GM12878 (cell line): ENCODE measurements at regions not wholly inside any gene's neighbourhood (a gene's known extent, or its start where the extent isn't known, plus 50 kb on each side); places are given as distances from the start of the nearest gene placed in this dataset.

Experiments
- ATAC-seq: fragments of 200-7000 bp; cut with Tn5 transposase; 3 replicates; pipeline ENCODE4 v1.9.1; 2020; ENCODE audit warnings: mild to moderate bottlenecking, moderate library complexity
- BruUV-seq: library from RNA; stranded (reverse); fragments of 400-500 nt; replicated peaks from 2 replicates; lab custom pipeline; 2021; lab: Mats Ljungman, UMichigan
- CTCF ChIA-PET: fragments of 300-600 bp; sonication (Branson Sonifier 250); formaldehyde crosslinking; extraction: SDS; loops from one replicate; lab custom pipeline; 2021; ENCODE audit warnings: inconsistent platforms; lab: Yijun Ruan, JAX
- POLR2A ChIA-PET: fragments of 350-600 bp; formaldehyde crosslinking; extraction: SDS; loops from one replicate; lab custom pipeline; 2021; ENCODE audit warnings: inconsistent platforms; lab: Charles Lee
- RAD21 ChIA-PET: fragments of 300-600 bp; sonication (Branson Sonifier 250); formaldehyde crosslinking; loops from one replicate; lab custom pipeline; 2023; ENCODE audit warnings: antibody characterized with exemption; ENCODE audit not compliant: unreplicated experiment; lab: Charles Lee
- SMC1A ChIA-PET: fragments of 300-600 bp; sonication (Branson Sonifier 250); formaldehyde crosslinking; loops from one replicate; lab custom pipeline; 2023; ENCODE audit not compliant: unreplicated experiment, uncharacterized antibody; lab: Charles Lee
- DNase-seq: peaks from one replicate; pipeline ENCODE4 v3.0.0-alpha.2; 2011; ENCODE audit warnings: low read depth, low spot score
- FAIRE-seq: peaks from 3 replicates; lab custom pipeline; 2011; peaks lifted over from hg19 to GRCh38; lab: Jason Lieb, UNC
- H2AFZ ChIP-seq: 2 replicates; pipeline ENCODE4 v1.6.0; 2011; ENCODE audit warnings: low read depth, low read length, control low read depth; ENCODE audit not compliant: control insufficient read depth
- H3K27ac ChIP-seq: 2 replicates; pipeline ENCODE4 v1.5.1; 2011; ENCODE audit warnings: control low read depth; ENCODE audit not compliant: control insufficient read depth, insufficient read depth
- H3K27me3 ChIP-seq, 2 experiments: replicated peaks in 1 of 2; 2 replicates each; pipeline versions ENCODE4 v1.6.0 to v1.6.1; 2011; ENCODE audit warnings: low read length in 1 of 2; ENCODE audit not compliant: control insufficient read depth in 2 of 2, insufficient read depth in 2 of 2
- H3K36me3 ChIP-seq, 2 experiments: 2 replicates each; pipeline ENCODE4 v1.5.1; 2011; ENCODE audit warnings: low read length in 1 of 2; ENCODE audit not compliant: control insufficient read depth in 2 of 2, insufficient read depth in 2 of 2
- H3K4me1 ChIP-seq: 2 replicates; pipeline ENCODE4 v1.6.1; 2011; ENCODE audit warnings: mild to moderate bottlenecking, low read length, moderate library complexity, mixed read lengths; ENCODE audit not compliant: control insufficient read depth, insufficient read depth
- H3K4me2 ChIP-seq: 2 replicates; pipeline ENCODE4 v1.6.0; 2011; ENCODE audit warnings: control low read depth; ENCODE audit not compliant: control insufficient read depth, insufficient read depth
- H3K4me3 ChIP-seq: fragments of 200-600 bp; sonication (generic); 2 replicates; pipeline ENCODE4 v1.5.1; 2016
- H3K79me2 ChIP-seq: 2 replicates; pipeline ENCODE4 v1.6.0; 2011; ENCODE audit warnings: low read length; ENCODE audit not compliant: control insufficient read depth, insufficient read depth
- H3K9ac ChIP-seq: 2 replicates; pipeline ENCODE4 v1.8.0; 2011; ENCODE audit warnings: low read length, control low read depth, mixed read lengths; ENCODE audit not compliant: control insufficient read depth, insufficient read depth
- H3K9me3 ChIP-seq: replicated peaks from 3 replicates; pipeline ENCODE4 v1.5.1; 2011; ENCODE audit warnings: mild to moderate bottlenecking, low read length; ENCODE audit not compliant: control insufficient read depth, insufficient read depth
- H4K20me1 ChIP-seq: 2 replicates; pipeline ENCODE4 v1.6.0; 2011; ENCODE audit not compliant: control insufficient read depth, insufficient read depth
- CBFB ChIP-seq: IDR thresholded peaks from 2 replicates; pipeline ENCODE4 v1.6.1; 2016; ENCODE audit warnings: antibody characterized with exemption, low read depth
- EZH2 ChIP-seq: IDR thresholded peaks from 2 replicates; pipeline ENCODE4 v1.6.1; 2012; ENCODE audit warnings: low read depth, mild to moderate bottlenecking, control low read depth, inconsistent platforms, low read length, borderline replicate concordance; ENCODE audit not compliant: control insufficient read depth
- MXI1 ChIP-seq: fragments of 150-350 bp; IDR thresholded peaks from 2 replicates; pipeline ENCODE4 v1.6.1; 2011; ENCODE audit warnings: low read depth, mild to moderate bottlenecking, inconsistent platforms, low read length, improper control_type of control experiment
- MYC ChIP-seq: IDR thresholded peaks from 2 replicates; pipeline ENCODE4 v1.6.1; 2011; ENCODE audit warnings: mild to moderate bottlenecking, low read length, moderate library complexity, inconsistent platforms; ENCODE audit not compliant: insufficient read depth, insufficient replicate concordance, insufficient read length, severe bottlenecking
- NFIC ChIP-seq: IDR thresholded peaks from 2 replicates; pipeline ENCODE4 v1.6.1; 2012; ENCODE audit warnings: low read depth, mild to moderate bottlenecking, inconsistent platforms, low read length, moderate library complexity
- NR2C1 ChIP-seq: fragments of 450-650 bp; IDR thresholded peaks from 2 replicates; pipeline ENCODE4 v1.6.1; 2017; ENCODE audit warnings: antibody characterized with exemption, mild to moderate bottlenecking, moderate library complexity
- NR2C2 ChIP-seq: IDR thresholded peaks from 2 replicates; pipeline ENCODE4 v1.6.1; 2011; ENCODE audit warnings: borderline replicate concordance, low read depth; ENCODE audit not compliant: control insufficient read depth, insufficient read length
- RB1 ChIP-seq: fragments of 450-650 bp; formaldehyde crosslinking; IDR thresholded peaks from 2 replicates; pipeline ENCODE4 v1.6.1; 2017; ENCODE audit warnings: mild to moderate bottlenecking, borderline replicate concordance
- REST ChIP-seq: IDR thresholded peaks from 2 replicates; pipeline ENCODE4 v1.6.1; 2012; ENCODE audit warnings: mild to moderate bottlenecking, low read depth, low read length
- SIX5 ChIP-seq: IDR thresholded peaks from 2 replicates; pipeline ENCODE4 v1.6.1; 2011; ENCODE audit warnings: mild to moderate bottlenecking, low read depth, low read length, moderate library complexity; ENCODE audit not compliant: severe bottlenecking
- SPI1 ChIP-seq: IDR thresholded peaks from 2 replicates; pipeline ENCODE4 v1.6.1; 2011; ENCODE audit warnings: low read depth, mild to moderate bottlenecking, low read length, moderate library complexity, borderline replicate concordance; ENCODE audit not compliant: insufficient read depth
- STAT3 ChIP-seq: IDR thresholded peaks from 2 replicates; pipeline ENCODE4 v1.6.1; 2011; ENCODE audit warnings: low read depth, low read length, improper control_type of control experiment
- TAF1 ChIP-seq: IDR thresholded peaks from 2 replicates; pipeline ENCODE4 v1.6.1; 2011; ENCODE audit warnings: mild to moderate bottlenecking, low read depth, low read length, borderline replicate concordance
- USF2 ChIP-seq: IDR thresholded peaks from 2 replicates; pipeline ENCODE4 v1.6.1; 2011; ENCODE audit warnings: low read depth, low read length, improper control_type of control experiment, borderline replicate concordance
- ZBED1 ChIP-seq: IDR thresholded peaks from 2 replicates; pipeline ENCODE4 v1.6.1; 2016; ENCODE audit warnings: borderline replicate concordance
- ZNF384 ChIP-seq: IDR thresholded peaks from 2 replicates; pipeline ENCODE4 v1.6.1; 2012; ENCODE audit warnings: low read depth, mild to moderate bottlenecking, low read length, improper control_type of control experiment, borderline replicate concordance
- WGBS: methylation state at CpG from one replicate; pipeline ENCODE4 v1.1.6; 2016; ENCODE audit warnings: low lambda C conversion rate; ENCODE audit not compliant: insufficient replicate concordance, insufficient coverage; ENCODE audit errors: missing lambda C conversion rate; 5-methylcytosine and 5-hydroxymethylcytosine counted together
- in situ Hi-C: fragments of 300-500 bp; cut with MboI; formaldehyde crosslinking; loops from 9 replicates; pipeline ENCODE4 v1.14.3; 2018; ENCODE audit warnings: mixed read lengths
- intact Hi-C: fragments of 100-400 bp; cut with micrococcal nuclease; formaldehyde crosslinking; loops from one replicate; pipeline ENCODE4 v1.14.2; 2022; ENCODE audit not compliant: unreplicated experiment

GRCh38 chr9:108197899-108198298, 657.9 kb downstream of the ACTL7B start (continued):
- no peak for TF ChIP-seq MYC
- no peak for TF ChIP-seq MXI1
- no peak for TF ChIP-seq CBFB
- no peak for TF ChIP-seq USF2
- TF ChIP-seq NR2C2 = no peak
- TF ChIP-seq EZH2 = no peak

GRCh38 chr9:108197008-108197365, 658.8 kb downstream of the ACTL7B start:
- Histone ChIP-seq H4K20me1 (no peaks in the 10 kb centered on the region), H2AFZ (no peak overlapping the region), H3K4me3 (no peak overlapping the region), H3K9ac (no peak overlapping the region), H3K4me2 (no peak overlapping the region), H3K27me3 (no peaks in the 10 kb centered on the region), H3K36me3 (no peaks in the 10 kb centered on the region), H3K79me2 (no peaks in the 10 kb centered on the region), H3K4me1 (no peaks in the 10 kb centered on the region), H3K9me3 (no peaks in the 10 kb centered on the region), H3K27ac (no peak overlapping the region)
- POLR2A ChIA-PET = no interaction called here
- intact Hi-C loops (no loop called here), in situ Hi-C loops (no loop called here)
- WGBS = 31% methylated on average over 3 of the region's 3 CpGs
- no peak for DNase-seq
- SMC1A ChIA-PET = interaction anchor here (0.6 kb wide), 1 partner anchor 605 kb away, joined by 3 read pairs; no protein-coding TSS in a partner anchor
- RAD21 ChIA-PET = no interaction called here
- TF ChIP-seq SIX5 (no peak), RB1 (no peak), STAT3 (no peak), ZNF384 (no peak), USF2 (no peak), ZBED1 (no peak), TAF1 (no peak), NR2C1 (no peak), NFIC (no peak), REST (no peak), SPI1 (no peak)
- no TSS peak for BruUV-seq
- CTCF ChIA-PET = no interaction called here
- ATAC-seq = no peak
- no peak for FAIRE-seq
